ENCODE measurements at regions not wholly inside any gene's neighbourhood (a gene's known extent, or its start where the extent isn't known, plus 50 kb on each side); places are given as distances from the start of the nearest gene placed in this dataset.
"Not testable (repeated sequence)": the region's sequence is repeated elsewhere in the genome, so short reads cannot be mapped to it uniquely, and the experiment has no call there.

DNA sequence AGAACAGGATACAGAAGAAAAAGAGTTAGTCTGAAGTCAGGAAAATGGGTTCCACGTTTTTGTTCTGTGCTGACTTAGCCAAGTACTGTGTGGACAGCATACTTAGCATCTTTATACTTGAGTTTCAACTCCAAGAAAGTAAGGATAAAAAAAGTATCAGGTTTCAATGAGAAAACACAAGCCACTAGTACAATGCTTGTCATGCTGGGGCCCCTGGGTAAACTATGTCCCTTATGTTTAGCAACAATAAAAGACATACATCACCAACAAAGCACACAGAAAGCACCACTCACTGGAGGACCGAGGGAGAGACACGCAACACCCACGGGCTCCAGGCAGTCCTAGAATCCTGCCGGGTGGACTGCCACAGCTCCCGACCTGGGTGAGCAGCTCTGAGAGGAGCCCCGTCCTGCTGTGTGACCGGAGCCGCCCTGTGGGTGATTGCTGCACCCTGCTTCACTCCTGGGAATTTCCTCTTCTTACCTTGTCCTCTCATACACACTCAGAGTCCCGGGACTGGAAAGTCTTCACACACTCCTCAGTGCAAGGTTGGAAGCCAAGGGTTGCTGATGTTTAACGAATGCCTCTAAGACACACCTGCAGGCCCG lies 890.5 kb downstream of the BRD1 start:
- DNase-seq = no peak

- no peak for DNase-seq
These were observed 891.3 kb downstream of the BRD1 start for GRCh38 chr22:48936391-48936790.

GRCh38 chr22:48934446-48934845 lies 893.2 kb downstream of the BRD1 start:
- no peak for DNase-seq

GRCh38 chr22:48931452-48931851 lies 896.2 kb downstream of the BRD1 start:
- peak; percentile 66 for DNase-seq

DNA sequence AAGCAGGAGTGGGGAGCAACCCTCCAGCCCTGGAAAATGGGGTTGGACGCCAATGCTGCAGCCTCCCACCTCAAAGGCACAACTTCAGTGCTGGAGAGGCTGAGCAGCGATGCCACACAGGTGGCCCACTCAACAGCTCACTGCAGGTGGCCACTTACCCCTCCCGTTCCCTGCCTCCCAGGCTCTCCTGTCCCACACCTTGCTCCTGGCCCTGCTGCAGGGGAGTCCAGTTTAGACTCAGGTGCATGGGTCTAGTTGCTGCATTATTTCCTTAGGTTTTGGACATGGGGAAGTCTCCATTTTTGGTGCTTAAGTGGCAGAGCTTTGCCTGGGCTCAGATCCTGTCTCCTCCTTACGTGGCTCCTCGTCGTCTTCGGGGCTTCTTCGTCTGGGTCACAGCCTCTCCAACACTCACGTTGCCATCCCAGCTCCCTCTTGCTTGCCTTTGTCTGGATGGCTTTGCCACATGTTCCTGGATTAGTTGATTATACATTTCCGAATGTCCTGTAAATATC lies 898.3 kb downstream of the BRD1 start:
- DNase-seq = no peak

DNA sequence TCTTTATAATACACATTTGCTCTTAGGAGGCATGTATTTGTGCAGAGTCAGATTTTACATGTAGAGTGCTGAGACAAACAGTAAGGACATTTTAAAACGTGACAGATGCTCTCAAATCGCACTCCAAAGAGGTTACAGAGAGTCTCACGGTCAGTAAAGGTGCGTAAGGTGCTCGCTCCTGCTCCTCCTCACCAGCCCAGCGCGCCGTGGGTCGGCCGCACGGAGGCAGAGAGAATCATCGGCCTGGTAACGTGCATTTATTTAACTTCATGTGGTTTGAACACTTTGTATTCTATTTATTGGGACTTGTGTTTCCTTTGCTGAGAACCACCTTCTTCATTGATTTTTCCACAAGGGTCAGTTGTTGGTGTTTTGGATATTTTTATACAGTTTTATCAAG lies 900.1 kb downstream of the BRD1 start:
- no peak for DNase-seq

DNA sequence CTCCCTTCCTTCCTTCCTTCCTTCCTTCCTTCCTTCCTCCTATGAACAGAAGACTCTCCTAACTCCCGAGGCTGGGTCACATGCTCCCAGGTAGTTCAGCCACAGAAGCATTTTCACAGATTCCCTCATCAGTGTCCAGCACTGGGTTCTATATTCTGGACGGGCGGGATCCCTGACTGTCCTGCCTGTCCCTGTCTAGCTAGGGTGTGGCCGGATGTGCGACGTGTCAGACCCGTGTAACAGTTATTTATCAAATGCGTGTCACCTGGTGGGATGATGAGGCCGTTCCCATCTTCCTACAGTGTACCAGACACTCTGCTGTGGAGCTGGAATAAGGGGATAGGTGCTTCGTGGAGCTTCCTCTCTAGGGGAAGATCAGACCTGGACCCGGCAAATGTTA lies 901.0 kb downstream of the BRD1 start:
- DNase-seq = no peak

DNA sequence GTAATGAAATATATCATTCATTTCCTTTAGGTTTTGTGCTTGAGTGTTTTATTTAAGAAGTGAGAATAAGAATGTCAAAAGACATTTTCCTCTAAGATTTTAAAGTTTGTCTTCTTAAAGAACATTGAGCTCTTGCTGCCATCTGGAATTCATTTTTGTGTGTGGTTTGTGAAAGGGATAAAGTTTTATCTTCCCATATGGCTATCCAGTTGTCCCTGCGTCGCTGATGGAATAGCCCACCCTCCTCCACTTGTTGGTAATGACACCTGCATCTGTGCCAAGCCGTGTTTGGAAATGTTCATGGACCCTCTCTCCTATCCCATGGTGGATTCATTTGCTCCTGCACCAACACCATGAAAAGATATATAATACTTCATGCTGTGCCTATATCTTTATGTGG lies 901.5 kb downstream of the BRD1 start:
- peak; percentile 26 for DNase-seq

DNA sequence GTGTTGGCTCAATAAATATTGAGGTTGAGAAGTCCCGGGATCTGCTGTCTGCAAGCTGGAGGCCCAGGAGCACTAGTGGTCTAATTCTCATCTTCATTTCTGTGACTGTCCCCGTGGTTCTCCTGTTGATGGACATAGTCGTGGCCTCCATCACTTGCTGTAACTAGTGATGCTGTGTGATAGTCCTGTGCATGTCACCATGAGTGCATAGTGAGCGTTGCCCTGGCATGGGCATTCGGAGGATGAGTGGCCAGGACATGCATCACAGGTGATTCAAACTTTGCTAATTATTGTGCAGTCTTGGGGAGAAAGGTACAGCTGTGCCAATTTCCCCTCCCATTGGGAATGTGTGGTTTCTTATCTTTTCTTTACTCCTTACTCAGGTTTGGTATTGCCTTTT lies 902.2 kb downstream of the BRD1 start:
- DNase-seq = no peak

DNA sequence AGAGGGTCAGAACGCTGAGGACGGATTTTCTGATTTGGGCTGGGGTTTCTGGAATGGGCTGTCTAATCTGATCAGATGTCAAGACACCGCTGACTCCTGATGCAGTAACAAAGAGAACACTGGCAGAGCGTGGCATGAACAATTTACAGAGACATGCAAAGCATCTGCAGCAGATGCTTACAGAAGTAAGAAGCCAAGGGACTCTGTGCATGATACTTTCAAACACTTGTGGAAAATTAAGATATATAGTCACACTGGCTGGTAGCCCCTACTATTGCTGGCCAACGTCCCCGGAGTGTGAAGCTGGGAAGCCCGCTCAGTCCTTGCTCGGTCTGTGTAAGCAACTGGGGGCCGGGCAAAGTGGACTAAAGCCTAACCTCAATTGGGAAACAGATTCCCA lies 903.7 kb downstream of the BRD1 start:
- no peak for DNase-seq

DNA sequence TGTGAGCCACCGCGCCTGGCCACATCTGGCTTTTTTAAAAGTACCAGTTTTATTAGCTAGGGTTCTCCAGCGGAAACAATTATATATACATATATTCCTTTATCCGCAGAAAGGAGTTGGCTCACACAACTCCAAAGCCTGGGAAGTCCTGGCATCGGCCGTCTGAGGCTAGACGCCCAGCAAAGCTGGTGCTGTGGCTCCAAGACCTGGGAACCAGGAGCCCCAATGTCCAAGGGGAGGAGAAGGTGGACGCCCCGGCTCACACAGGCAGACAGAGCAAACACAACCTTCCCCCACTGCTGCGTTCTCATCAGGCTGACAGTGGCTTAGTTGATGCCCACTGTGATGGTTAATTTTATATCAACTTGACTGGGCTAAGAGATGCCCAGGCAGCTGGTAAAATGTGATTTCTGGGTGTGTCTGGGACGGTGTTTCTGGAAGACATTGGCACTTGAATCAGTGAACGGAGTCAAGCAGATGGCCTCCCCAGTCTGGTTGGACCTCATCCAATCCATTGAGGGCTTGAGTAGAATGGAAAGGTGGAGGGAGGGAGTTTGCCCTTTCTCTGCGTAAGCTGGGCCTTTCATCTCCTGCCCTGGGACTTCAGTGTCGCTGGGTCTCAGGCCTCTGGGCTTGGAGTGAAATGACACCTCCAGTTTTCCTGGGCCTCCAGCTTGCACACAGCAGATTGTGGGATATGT lies 904.4 kb downstream of the BRD1 start:
- peak; percentile 85 for DNase-seq

- DNase-seq = no peak
These were observed 906.2 kb downstream of the BRD1 start for GRCh38 chr22:48921411-48921903.

DNA sequence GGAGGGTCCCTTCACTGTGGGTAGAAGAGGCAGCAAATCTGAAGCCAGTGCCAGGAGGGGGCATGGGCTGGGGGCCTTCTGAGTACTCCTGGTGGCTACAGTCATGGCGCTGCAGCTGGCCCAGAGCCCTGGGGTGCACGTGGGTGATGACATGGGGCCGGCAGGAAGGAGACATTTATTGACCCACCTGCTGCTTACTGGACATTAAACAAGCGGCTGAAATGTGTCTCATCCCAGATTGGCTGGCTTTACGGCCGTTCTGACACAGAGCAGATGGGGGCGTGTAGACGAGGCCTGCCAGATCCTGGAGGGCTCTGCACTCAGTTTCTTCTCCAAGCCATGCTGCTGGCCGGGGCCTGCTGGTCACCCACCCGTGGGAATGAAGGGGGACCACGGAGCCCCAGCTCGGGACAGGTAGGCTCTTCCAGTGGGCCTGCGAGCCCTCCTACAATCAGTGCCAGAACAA lies 906.9 kb downstream of the BRD1 start:
- DNase-seq = no peak

DNA sequence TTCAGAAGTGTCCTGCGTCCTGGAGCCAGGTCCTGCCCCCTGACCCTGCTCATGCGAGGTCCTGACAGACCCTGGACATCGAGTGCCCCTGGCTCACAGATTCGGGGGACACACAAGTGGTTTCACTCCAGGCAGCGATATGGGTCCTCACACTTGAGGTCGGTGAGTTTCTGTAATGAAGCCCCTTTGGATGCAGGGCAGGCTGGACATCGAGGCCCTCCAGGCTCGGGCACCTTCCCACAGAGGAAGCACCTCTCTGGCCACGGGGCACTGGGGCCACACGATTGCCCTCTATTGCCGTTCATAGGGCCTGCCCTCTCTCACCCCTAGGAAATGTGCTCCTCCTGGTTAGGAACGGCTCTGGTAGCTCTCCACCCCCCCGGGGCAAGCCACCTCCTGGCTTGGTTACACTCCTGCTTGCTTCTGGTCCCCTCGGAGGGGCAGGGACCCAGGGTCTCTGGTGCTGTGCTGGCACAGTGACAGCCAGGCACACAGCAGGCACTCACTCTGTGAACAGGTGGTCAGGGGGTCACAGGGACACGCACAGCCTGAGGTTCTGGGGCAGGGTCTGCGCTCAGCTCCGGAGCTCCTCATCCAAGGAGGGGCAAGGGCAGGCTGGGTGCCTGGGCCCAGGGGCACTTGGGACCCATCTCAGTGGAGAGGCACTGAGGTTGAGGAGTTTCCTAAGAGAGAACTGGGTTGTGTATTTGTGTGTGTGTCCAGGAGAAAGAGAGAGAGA lies 907.7 kb downstream of the BRD1 start:
- DNase-seq = no peak

GRCh38 chr22:48919187-48919590 lies 908.5 kb downstream of the BRD1 start:
- peak; percentile 71 for DNase-seq

- DNase-seq = peak; percentile 79
These were observed 909.0 kb downstream of the BRD1 start for GRCh38 chr22:48918585-48919186.

DNA sequence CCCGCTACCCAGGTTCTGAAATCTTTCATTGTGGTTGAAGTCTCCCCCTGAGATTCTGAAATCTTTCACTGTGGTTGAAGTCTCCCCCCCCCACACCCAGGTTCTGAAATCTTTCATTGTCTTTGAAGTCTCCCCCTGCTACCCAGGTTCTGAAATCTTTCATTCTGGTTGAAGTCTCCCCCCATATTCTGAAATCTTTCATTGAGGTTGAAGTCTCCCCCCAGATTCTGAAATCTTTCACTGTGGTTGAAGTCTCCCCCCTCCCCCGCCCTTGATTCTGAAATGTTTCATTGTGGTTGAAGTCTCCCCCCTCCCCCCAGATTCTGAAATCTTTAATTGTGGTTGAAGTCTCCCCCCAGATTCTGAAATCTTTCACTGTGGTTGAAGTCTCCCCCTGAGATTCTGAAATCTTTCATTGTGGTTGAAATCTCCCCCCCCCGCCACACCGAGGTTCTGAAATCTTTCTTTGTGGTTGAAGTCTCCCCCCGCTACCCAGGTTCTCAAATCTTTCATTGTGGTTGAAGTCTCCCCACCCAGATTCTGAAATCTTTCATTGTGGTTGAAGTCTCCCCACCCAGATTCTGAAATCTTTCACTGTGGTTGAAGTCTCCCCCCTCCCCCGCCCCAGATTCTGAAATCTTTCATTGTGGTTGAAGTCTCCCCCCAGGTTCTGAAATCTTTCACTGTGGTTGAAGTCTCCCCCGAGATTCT lies 915.2 kb downstream of the BRD1 start:
- DNase-seq = not testable (repeated sequence)

DNA sequence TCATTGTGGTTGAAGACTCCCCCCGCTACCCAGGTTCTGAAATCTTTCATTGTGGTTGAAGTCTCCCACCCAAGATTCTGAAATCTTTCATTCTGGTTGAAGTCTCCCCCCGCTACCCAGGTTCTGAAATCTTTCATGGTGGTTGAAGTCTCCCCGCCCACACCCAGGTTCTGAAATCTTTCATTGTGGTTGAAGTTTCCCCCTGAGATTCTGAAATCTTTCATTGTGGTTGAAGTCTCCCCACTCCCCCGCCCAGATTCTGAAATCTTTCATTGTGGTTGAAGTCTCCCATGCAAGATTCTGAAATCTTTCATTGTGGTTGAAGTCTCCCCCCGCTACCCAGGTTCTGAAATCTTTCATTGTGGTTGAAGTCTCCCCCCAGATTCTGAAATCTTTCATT lies 916.0 kb downstream of the BRD1 start:
- DNase-seq = not testable (repeated sequence)

DNA sequence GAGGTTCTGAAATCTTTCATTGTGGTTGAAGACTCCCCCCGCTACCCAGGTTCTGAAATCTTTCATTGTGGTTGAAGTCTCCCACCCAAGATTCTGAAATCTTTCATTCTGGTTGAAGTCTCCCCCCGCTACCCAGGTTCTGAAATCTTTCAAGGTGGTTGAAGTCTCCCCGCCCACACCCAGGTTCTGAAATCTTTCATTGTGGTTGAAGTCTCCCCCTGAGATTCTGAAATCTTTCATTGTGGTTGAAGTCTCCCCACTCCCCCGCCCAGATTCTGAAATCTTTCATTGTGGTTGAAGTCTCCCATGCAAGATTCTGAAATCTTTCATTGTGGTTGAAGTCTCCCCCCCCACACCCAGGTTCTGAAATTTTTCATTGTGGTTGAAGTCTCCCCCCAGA lies 916.6 kb downstream of the BRD1 start:
- DNase-seq = not testable (repeated sequence)

GRCh38 chr22:48908547-48908946 lies 919.1 kb downstream of the BRD1 start:
- DNase-seq = no peak

DNA sequence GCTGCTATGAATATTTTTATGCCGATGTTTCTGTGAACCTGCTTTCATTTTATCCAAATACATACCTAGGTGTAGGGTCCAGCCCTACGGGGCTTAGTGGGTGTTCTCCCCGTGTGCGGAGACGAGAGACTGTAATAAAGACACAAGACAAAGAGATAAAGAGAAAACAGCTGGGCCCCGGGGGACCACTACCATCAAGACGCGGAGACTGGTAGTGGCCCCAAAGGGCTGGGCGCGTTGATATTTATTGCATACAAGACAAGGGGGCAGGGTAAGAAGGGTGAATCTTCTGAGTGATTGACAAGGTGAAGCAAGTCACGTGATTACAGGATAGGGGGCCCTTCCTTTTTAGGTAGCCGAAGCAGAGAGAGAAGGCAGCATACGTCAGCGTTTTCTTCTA lies 920.1 kb downstream of the BRD1 start:
- no peak for DNase-seq

GRCh38 chr22:48906216-48906835 lies 921.3 kb downstream of the BRD1 start:
- DNase-seq = no peak
